Activated B cell treated with CpG ODN at 0.5 μM for 24 hours (primary cell): ENCODE measurements at regions not wholly inside any gene's neighbourhood (a gene's known extent, or its start where the extent isn't known, plus 50 kb on each side); places are given as distances from the start of the nearest gene placed in this dataset.
"Not testable (repeated sequence)": the region's sequence is repeated elsewhere in the genome, so short reads cannot be mapped to it uniquely, and the experiment has no call there.

Experiments used
- ATAC-seq: fragments of 200-7000 bp; cut with Tn5 transposase; one replicate; pipeline ENCODE4 v1.10.0; 2021; ENCODE audit warnings: low read depth, mild to moderate bottlenecking, moderate library complexity
- CTCF ChIA-PET: fragments of 350-600 bp; sonication (Branson Sonifier 250); formaldehyde crosslinking; loops from one replicate; lab custom pipeline; 2021; ENCODE audit warnings: antibody characterized with exemption; lab: Charles Lee
- POLR2A ChIA-PET: fragments of 350-600 bp; sonication (Branson Sonifier 250); formaldehyde crosslinking; loops from one replicate; lab custom pipeline; 2021; ENCODE audit warnings: antibody characterized with exemption; lab: Charles Lee
- DNase-seq: peaks from one replicate; pipeline ENCODE4 v3.0.0; 2022
- H3K27ac Mint-ChIP-seq: one replicate; pipeline ENCODE4 v1.8.0; 2020; ENCODE audit warnings: mixed read lengths
- H3K27me3 Mint-ChIP-seq: one replicate; pipeline ENCODE4 v1.8.0; 2021; ENCODE audit warnings: mixed read lengths
- H3K36me3 Mint-ChIP-seq: one replicate; pipeline ENCODE4 v1.8.0; 2021; ENCODE audit warnings: low read depth, mixed read lengths
- H3K4me1 Mint-ChIP-seq: one replicate; pipeline ENCODE4 v1.8.0; 2021; ENCODE audit warnings: mixed read lengths
- H3K4me3 Mint-ChIP-seq: one replicate; pipeline ENCODE4 v1.8.0; 2020; ENCODE audit warnings: mild to moderate bottlenecking, mixed read lengths
- H3K9me3 Mint-ChIP-seq: one replicate; pipeline ENCODE4 v1.8.0; 2020; ENCODE audit warnings: mixed read lengths
- intact Hi-C: fragments of 100-400 bp; cut with micrococcal nuclease; formaldehyde crosslinking; loops from one replicate; pipeline ENCODE4 v1.15.1; 2024
- TF ChIP-seq, protein P1 (sequence below): fragments of 200-600 bp; IDR thresholded peaks from one replicate; pipeline ENCODE4 v1.8.0; 2022; ENCODE audit warnings: antibody characterized with exemption, mild to moderate bottlenecking

GRCh38 chr2:107553539-107553938, 273.2 kb upstream of the RGPD4 start:
- Mint-ChIP-seq H3K27ac (no peak overlapping the region), H3K9me3 (peaks cover 13% of the 10 kb centered on the region), H3K4me1 (no peaks in the 10 kb centered on the region), H3K4me3 (no peak overlapping the region), H3K36me3 (no peaks in the 10 kb centered on the region), H3K27me3 (no peaks in the 10 kb centered on the region)
- no peak for DNase-seq
- no peak for ATAC-seq
- TF ChIP-seq, protein P1, sequence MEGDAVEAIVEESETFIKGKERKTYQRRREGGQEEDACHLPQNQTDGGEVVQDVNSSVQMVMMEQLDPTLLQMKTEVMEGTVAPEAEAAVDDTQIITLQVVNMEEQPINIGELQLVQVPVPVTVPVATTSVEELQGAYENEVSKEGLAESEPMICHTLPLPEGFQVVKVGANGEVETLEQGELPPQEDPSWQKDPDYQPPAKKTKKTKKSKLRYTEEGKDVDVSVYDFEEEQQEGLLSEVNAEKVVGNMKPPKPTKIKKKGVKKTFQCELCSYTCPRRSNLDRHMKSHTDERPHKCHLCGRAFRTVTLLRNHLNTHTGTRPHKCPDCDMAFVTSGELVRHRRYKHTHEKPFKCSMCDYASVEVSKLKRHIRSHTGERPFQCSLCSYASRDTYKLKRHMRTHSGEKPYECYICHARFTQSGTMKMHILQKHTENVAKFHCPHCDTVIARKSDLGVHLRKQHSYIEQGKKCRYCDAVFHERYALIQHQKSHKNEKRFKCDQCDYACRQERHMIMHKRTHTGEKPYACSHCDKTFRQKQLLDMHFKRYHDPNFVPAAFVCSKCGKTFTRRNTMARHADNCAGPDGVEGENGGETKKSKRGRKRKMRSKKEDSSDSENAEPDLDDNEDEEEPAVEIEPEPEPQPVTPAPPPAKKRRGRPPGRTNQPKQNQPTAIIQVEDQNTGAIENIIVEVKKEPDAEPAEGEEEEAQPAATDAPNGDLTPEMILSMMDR, result no peak
- intact Hi-C loops, result no loop called here
- POLR2A ChIA-PET, result no interaction called here
- CTCF ChIA-PET, result no interaction called here

GRCh38 chr2:107556038-107556627, 270.6 kb upstream of the RGPD4 start:
- Mint-ChIP-seq H3K27ac (no peak overlapping the region), H3K27me3 (no peaks in the 10 kb centered on the region), H3K36me3 (no peaks in the 10 kb centered on the region), H3K9me3 (peaks cover 16% of the 10 kb centered on the region), H3K4me3 (no peak overlapping the region), H3K4me1 (no peaks in the 10 kb centered on the region)
- ATAC-seq (no peak), DNase-seq (no peak)
- CTCF ChIA-PET, result no interaction called here
- intact Hi-C loops, result no loop called here
- TF ChIP-seq, protein P1, result no peak
- POLR2A ChIA-PET, result no interaction called here

DNA sequence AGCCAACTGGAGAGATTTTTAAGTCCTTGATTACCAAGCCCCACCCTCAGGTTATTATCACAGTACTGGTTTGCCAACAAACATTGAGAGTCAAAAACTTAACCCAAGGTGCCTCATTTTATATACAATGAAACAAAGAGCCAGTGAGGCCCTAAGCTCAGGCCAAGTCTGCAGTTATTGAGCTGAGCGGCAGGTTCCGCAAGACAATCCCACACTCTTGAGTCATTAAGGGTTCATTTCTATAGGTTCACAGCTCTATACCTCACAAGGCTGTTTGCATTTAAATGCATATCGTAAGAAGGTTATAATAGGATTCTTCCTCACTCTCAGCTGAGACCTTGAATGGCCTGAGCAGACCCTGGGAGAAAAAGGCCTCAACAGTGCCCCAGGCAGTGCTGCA, 268.4 kb upstream of the RGPD4 start:
- intact Hi-C loops, result no loop called here
- TF ChIP-seq, protein P1, result no peak
- Mint-ChIP-seq H3K4me3 (no peak overlapping the region), H3K4me1 (no peaks in the 10 kb centered on the region), H3K9me3 (peaks cover 16% of the 10 kb centered on the region), H3K36me3 (no peaks in the 10 kb centered on the region), H3K27ac (no peak overlapping the region), H3K27me3 (no peaks in the 10 kb centered on the region)
- CTCF ChIA-PET, result no interaction called here
- POLR2A ChIA-PET, result no interaction called here
- no peak for ATAC-seq
- DNase-seq, result no peak

GRCh38 chr2:107569496-107569895, 257.2 kb upstream of the RGPD4 start:
- Mint-ChIP-seq H3K9me3 (peaks cover 3% of the 10 kb centered on the region), H3K4me1 (no peaks in the 10 kb centered on the region), H3K36me3 (no peaks in the 10 kb centered on the region), H3K4me3 (no peak overlapping the region), H3K27ac (no peak overlapping the region), H3K27me3 (no peaks in the 10 kb centered on the region)
- ChIA-PET POLR2A (no interaction called here), CTCF (no interaction called here)
- TF ChIP-seq, protein P1, result no peak
- DNase-seq, result no peak
- intact Hi-C loops, result no loop called here
- ATAC-seq, result no peak

DNA sequence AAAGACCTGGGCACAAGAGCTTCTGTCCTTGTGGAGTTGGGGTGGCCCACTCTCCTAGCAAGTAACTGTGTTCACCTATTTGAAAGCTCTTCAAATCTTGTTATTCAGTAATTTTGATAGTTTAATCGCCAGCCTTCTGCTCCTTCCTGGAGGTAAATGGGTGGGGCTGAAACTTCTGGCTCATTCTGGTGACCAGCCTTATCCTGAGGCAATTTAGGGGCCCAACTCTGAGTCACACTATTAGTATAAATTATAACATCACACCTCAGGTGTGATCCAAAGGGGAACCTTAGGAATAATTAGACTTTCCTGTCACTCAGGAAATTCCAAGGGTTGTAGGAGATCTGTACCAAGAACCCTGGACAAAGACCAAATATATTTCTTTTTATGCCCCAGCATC, 255.8 kb upstream of the RGPD4 start:
- intact Hi-C loops, result no loop called here
- H3K36me3 Mint-ChIP-seq, result no peaks in the 10 kb centered on the region
- no peaks in the 10 kb centered on the region for H3K4me1 Mint-ChIP-seq
- ATAC-seq (no peak), DNase-seq (no peak)
- no peak overlapping the region for H3K4me3 Mint-ChIP-seq
- H3K27ac Mint-ChIP-seq, result no peak overlapping the region
- peaks cover 3% of the 10 kb centered on the region for H3K9me3 Mint-ChIP-seq
- TF ChIP-seq, protein P1, result no peak
- CTCF ChIA-PET, result no interaction called here
- no peaks in the 10 kb centered on the region for H3K27me3 Mint-ChIP-seq
- POLR2A ChIA-PET, result no interaction called here

DNA sequence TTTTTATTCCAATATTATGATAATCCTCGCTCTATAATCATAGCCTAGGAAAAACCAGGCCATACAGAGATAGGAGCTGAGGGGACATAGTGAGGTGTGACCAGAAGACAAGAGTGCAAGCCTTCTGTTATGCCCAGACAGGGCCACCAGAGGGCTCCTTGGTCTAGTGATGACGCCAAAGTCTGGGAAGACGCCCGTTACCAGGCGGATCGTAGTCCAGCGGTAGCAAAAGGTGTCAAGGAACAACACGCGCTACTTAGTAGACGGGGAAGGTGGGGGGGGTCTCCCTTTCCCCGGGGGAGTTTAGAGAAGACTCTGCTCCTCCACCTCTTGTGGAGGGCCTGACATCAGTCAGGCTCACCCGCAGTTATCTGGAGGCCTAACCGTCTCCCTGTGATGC, 253.8 kb upstream of the RGPD4 start:
- H3K36me3 Mint-ChIP-seq, H3K4me1 Mint-ChIP-seq, H3K27ac Mint-ChIP-seq, ATAC-seq, H3K4me3 Mint-ChIP-seq, H3K27me3 Mint-ChIP-seq, CTCF ChIA-PET, POLR2A ChIA-PET, intact Hi-C loops, DNase-seq, H3K9me3 Mint-ChIP-seq: not testable (repeated sequence)
